ENCODE measurements at regions not wholly inside any gene's neighbourhood (a gene's known extent, or its start where the extent isn't known, plus 50 kb on each side); places are given as distances from the start of the nearest gene placed in this dataset.

DNA sequence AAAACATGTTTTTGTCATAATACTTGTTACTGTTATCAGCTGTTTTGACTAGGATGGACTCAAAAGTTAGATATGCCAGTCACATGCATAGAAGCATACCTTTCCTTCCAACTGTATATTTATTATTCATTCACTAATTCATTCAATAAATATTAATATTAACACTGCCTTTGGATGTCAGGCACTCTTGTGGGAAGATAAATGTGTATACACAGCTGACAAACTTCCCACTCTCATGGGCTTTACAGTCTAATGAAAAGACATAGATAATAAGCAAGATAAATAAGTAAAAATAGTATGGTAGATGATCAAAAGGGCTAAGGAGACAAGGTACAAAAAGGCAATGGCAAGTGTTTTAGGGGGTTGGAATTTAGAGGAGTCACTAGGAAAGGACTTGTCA, 180.1 kb upstream of the SMIM30 start:
- TF ChIP-seq, protein P1, sequence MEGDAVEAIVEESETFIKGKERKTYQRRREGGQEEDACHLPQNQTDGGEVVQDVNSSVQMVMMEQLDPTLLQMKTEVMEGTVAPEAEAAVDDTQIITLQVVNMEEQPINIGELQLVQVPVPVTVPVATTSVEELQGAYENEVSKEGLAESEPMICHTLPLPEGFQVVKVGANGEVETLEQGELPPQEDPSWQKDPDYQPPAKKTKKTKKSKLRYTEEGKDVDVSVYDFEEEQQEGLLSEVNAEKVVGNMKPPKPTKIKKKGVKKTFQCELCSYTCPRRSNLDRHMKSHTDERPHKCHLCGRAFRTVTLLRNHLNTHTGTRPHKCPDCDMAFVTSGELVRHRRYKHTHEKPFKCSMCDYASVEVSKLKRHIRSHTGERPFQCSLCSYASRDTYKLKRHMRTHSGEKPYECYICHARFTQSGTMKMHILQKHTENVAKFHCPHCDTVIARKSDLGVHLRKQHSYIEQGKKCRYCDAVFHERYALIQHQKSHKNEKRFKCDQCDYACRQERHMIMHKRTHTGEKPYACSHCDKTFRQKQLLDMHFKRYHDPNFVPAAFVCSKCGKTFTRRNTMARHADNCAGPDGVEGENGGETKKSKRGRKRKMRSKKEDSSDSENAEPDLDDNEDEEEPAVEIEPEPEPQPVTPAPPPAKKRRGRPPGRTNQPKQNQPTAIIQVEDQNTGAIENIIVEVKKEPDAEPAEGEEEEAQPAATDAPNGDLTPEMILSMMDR (conservative IDR thresholded peaks at IDR 0.05; ENCODE audit: low read length): no peak
- TF ChIP-seq EZH2phosphoT487 (IDR thresholded peaks at IDR 0.05; ENCODE audit: borderline replicate concordance, low read depth, low read length): no peak

Measured in OCI-LY7 (cell line).